Activated naive CD4-positive, alpha-beta T cell (primary cell): ENCODE measurements at regions not wholly inside any gene's neighbourhood (a gene's known extent, or its start where the extent isn't known, plus 50 kb on each side); places are given as distances from the start of the nearest gene placed in this dataset.
A peak's percentile ranks its signal among the peaks of the same experiment; 100 is the strongest.

ENCODE experiments used
- DNase-seq, 4 experiments: peaks; one replicate each; lab custom pipeline; 2025; lab: John Stamatoyannopoulos, UW

- peak in 2 of 4 experiments; percentile 34 to 35 for DNase-seq
These were observed 149.5 kb downstream of the C9orf152 start for GRCh38 chr9:110058304-110058953.

GRCh38 chr9:110059461-110059860, 148.5 kb downstream of the C9orf152 start:
- DNase-seq = no peak

- DNase-seq = no peak
These were observed 143.2 kb downstream of the C9orf152 start for GRCh38 chr9:110064803-110065202.

GRCh38 chr9:110065532-110065931, 142.4 kb downstream of the C9orf152 start:
- DNase-seq = no peak

GRCh38 chr9:110066929-110067716, 140.8 kb downstream of the C9orf152 start:
- DNase-seq = no peak

GRCh38 chr9:110068212-110068611, 139.7 kb downstream of the C9orf152 start:
- DNase-seq = no peak

GRCh38 chr9:110069326-110070248, 138.4 kb downstream of the C9orf152 start:
- no peak for DNase-seq

GRCh38 chr9:110072597-110073355, 135.2 kb downstream of the C9orf152 start:
- no peak for DNase-seq

GRCh38 chr9:110073356-110073905, 134.5 kb downstream of the C9orf152 start:
- no peak for DNase-seq

GRCh38 chr9:110076894-110077725, 130.8 kb downstream of the C9orf152 start:
- DNase-seq = no peak

GRCh38 chr9:110077925-110078324, 130.0 kb downstream of the C9orf152 start:
- no peak for DNase-seq

GRCh38 chr9:110078604-110079003, 129.4 kb downstream of the C9orf152 start:
- no peak for DNase-seq

GRCh38 chr9:110081395-110081794, 126.6 kb downstream of the C9orf152 start:
- DNase-seq = no peak

- no peak for DNase-seq
These were observed 124.1 kb downstream of the C9orf152 start for GRCh38 chr9:110083866-110084265.

- no peak for DNase-seq
These were observed 121.4 kb downstream of the C9orf152 start for GRCh38 chr9:110086537-110086936.

- no peak for DNase-seq
These were observed 120.4 kb downstream of the C9orf152 start for GRCh38 chr9:110087605-110088004.

- DNase-seq = no peak
These were observed 119.9 kb downstream of the C9orf152 start for GRCh38 chr9:110088099-110088498.

- DNase-seq = no peak
These were observed 118.1 kb downstream of the C9orf152 start for GRCh38 chr9:110089681-110090370.

- DNase-seq = no peak
These were observed 115.2 kb downstream of the C9orf152 start for GRCh38 chr9:110092792-110093191.

GRCh38 chr9:110093417-110093816, 114.5 kb downstream of the C9orf152 start:
- DNase-seq = no peak
